ENCODE measurements at regions not wholly inside any gene's neighbourhood (a gene's known extent, or its start where the extent isn't known, plus 50 kb on each side); places are given as distances from the start of the nearest gene placed in this dataset.

DNA sequence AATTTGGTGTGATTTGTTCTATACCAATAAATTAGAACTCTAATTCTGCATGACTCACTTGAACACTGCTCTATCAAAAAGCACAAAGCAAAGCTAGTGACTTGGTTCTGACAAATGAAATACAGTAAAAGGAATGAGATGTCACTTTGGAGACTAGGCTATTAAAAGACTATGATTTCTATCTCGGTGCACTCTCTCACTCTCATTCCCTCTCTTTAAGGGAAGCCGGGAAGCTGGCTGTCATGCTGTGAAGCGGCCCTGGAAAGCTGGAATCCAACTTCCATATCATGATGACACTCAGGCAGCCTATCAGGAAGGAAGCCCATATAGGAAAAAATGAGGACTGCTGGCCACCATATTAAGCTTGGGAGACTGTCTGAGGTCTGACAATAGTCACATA lies 590.1 kb upstream of the CBLB start:
- no peaks in the 10 kb centered on the region for H3K36me3 ChIP-seq (ENCODE audit: control insufficient read depth in 4 of 4, insufficient read depth in 3 of 4, low read depth in 1 of 4, low read length in 3 of 4)
- TF ChIP-seq HNF4A (conservative IDR thresholded peaks at IDR 0.05), result no peak
- TF ChIP-seq, protein P1, sequence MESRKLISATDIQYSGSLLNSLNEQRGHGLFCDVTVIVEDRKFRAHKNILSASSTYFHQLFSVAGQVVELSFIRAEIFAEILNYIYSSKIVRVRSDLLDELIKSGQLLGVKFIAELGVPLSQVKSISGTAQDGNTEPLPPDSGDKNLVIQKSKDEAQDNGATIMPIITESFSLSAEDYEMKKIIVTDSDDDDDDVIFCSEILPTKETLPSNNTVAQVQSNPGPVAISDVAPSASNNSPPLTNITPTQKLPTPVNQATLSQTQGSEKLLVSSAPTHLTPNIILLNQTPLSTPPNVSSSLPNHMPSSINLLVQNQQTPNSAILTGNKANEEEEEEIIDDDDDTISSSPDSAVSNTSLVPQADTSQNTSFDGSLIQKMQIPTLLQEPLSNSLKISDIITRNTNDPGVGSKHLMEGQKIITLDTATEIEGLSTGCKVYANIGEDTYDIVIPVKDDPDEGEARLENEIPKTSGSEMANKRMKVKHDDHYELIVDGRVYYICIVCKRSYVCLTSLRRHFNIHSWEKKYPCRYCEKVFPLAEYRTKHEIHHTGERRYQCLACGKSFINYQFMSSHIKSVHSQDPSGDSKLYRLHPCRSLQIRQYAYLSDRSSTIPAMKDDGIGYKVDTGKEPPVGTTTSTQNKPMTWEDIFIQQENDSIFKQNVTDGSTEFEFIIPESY (IDR thresholded peaks at IDR 0.05), result no peak
- TF ChIP-seq FOXA1 (IDR thresholded peaks at IDR 0.05), result no peak
- no peak for TF ChIP-seq FOXA2 (IDR thresholded peaks at IDR 0.05)
- no peak for TF ChIP-seq YY1 (IDR thresholded peaks at IDR 0.05)
- TF ChIP-seq, protein P2, sequence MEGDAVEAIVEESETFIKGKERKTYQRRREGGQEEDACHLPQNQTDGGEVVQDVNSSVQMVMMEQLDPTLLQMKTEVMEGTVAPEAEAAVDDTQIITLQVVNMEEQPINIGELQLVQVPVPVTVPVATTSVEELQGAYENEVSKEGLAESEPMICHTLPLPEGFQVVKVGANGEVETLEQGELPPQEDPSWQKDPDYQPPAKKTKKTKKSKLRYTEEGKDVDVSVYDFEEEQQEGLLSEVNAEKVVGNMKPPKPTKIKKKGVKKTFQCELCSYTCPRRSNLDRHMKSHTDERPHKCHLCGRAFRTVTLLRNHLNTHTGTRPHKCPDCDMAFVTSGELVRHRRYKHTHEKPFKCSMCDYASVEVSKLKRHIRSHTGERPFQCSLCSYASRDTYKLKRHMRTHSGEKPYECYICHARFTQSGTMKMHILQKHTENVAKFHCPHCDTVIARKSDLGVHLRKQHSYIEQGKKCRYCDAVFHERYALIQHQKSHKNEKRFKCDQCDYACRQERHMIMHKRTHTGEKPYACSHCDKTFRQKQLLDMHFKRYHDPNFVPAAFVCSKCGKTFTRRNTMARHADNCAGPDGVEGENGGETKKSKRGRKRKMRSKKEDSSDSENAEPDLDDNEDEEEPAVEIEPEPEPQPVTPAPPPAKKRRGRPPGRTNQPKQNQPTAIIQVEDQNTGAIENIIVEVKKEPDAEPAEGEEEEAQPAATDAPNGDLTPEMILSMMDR (IDR thresholded peaks at IDR 0.05; ENCODE audit: low read depth, low read length, missing input control), result no peak
- TF ChIP-seq, protein P3, sequence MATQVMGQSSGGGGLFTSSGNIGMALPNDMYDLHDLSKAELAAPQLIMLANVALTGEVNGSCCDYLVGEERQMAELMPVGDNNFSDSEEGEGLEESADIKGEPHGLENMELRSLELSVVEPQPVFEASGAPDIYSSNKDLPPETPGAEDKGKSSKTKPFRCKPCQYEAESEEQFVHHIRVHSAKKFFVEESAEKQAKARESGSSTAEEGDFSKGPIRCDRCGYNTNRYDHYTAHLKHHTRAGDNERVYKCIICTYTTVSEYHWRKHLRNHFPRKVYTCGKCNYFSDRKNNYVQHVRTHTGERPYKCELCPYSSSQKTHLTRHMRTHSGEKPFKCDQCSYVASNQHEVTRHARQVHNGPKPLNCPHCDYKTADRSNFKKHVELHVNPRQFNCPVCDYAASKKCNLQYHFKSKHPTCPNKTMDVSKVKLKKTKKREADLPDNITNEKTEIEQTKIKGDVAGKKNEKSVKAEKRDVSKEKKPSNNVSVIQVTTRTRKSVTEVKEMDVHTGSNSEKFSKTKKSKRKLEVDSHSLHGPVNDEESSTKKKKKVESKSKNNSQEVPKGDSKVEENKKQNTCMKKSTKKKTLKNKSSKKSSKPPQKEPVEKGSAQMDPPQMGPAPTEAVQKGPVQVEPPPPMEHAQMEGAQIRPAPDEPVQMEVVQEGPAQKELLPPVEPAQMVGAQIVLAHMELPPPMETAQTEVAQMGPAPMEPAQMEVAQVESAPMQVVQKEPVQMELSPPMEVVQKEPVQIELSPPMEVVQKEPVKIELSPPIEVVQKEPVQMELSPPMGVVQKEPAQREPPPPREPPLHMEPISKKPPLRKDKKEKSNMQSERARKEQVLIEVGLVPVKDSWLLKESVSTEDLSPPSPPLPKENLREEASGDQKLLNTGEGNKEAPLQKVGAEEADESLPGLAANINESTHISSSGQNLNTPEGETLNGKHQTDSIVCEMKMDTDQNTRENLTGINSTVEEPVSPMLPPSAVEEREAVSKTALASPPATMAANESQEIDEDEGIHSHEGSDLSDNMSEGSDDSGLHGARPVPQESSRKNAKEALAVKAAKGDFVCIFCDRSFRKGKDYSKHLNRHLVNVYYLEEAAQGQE (IDR thresholded peaks at IDR 0.05), result no peak
- TF ChIP-seq, protein P4, sequence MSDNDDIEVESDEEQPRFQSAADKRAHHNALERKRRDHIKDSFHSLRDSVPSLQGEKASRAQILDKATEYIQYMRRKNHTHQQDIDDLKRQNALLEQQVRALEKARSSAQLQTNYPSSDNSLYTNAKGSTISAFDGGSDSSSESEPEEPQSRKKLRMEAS (IDR thresholded peaks at IDR 0.05), result no peak
- no peak for TF ChIP-seq GABPA (IDR thresholded peaks at IDR 0.05 in 1 of 2, conservative IDR thresholded peaks at IDR 0.05 in 1 of 2)
- no peak for TF ChIP-seq TAF1 (conservative IDR thresholded peaks at IDR 0.05)
- TF ChIP-seq RXRA (IDR thresholded peaks at IDR 0.05), result no peak
- no peak for TF ChIP-seq JUND (IDR thresholded peaks at IDR 0.05)
- TF ChIP-seq NR2F2 (IDR thresholded peaks at IDR 0.05), result no peak
- TF ChIP-seq HNF4G (IDR thresholded peaks at IDR 0.05), result no peak
- TF ChIP-seq RAD21 (IDR thresholded peaks at IDR 0.05), result no peak
- TF ChIP-seq ATF3 (IDR thresholded peaks at IDR 0.05), result no peak
- TF ChIP-seq EGR1 (IDR thresholded peaks at IDR 0.05; ENCODE audit: low read depth in 2 of 2), result no peak
- no peak for TF ChIP-seq SP1 (IDR thresholded peaks at IDR 0.05)
- no peak overlapping the region for H3K9ac ChIP-seq (ENCODE audit: low read depth in 1 of 2, low read length in 2 of 2)
- WGBS, result 84% methylated on average over 3 of the region's 3 CpGs
- DNase-seq (ENCODE audit: low spot score), result no peak
- H3K27me3 ChIP-seq (ENCODE audit: control insufficient read depth in 4 of 4, insufficient read depth in 4 of 4, low read length in 3 of 4), result no peaks in the 10 kb centered on the region
- H3K4me3 ChIP-seq (ENCODE audit: low read depth in 1 of 3, low read length in 3 of 3), result no peak overlapping the region
- H3K4me1 ChIP-seq (ENCODE audit: control insufficient read depth in 4 of 4, insufficient read depth in 4 of 4, low read length in 3 of 4), result no peaks in the 10 kb centered on the region
- no peak overlapping the region for H3K27ac ChIP-seq (ENCODE audit: low read depth in 1 of 2, low read length in 2 of 2)
- H3K9me3 ChIP-seq (ENCODE audit: control insufficient read depth in 4 of 4, low read length in 3 of 4), result no peaks in the 10 kb centered on the region

Measured in liver (tissue), 8 donors.